RWPE1 (cell line): ENCODE measurements at regions not wholly inside any gene's neighbourhood (a gene's known extent, or its start where the extent isn't known, plus 50 kb on each side); places are given as distances from the start of the nearest gene placed in this dataset.

Source experiments
- CTCF ChIA-PET: fragments of 350-600 bp; sonication (Branson Sonifier 250); formaldehyde crosslinking; extraction: SDS; loops from one replicate; lab custom pipeline; 2021; lab: Yijun Ruan, JAX
- POLR2A ChIA-PET: fragments of 400-600 bp; formaldehyde crosslinking; extraction: SDS; loops from one replicate; lab custom pipeline; 2020; ENCODE audit warnings: antibody characterized with exemption; ENCODE audit not compliant: low non-redundant PET; lab: Yijun Ruan, JAX
- DNase-seq: peaks from one replicate; pipeline ENCODE4 v3.0.0; 2012; ENCODE audit warnings: low spot score
- H3K27ac ChIP-seq: fragments of 450-650 bp; 2 replicates; pipeline ENCODE4 v1.5.1; 2017
- CTCF ChIP-seq: fragments of 450-650 bp; conservative IDR thresholded peaks from 2 replicates; pipeline ENCODE4 v1.5.1; 2017; ENCODE audit warnings: low read depth, mild to moderate bottlenecking

GRCh38 chrX:39740078-39740477 is 357.7 kb downstream of the BCOR start:
- POLR2A ChIA-PET, result no interaction called here
- H3K27ac ChIP-seq, result no peak overlapping the region
- CTCF ChIA-PET, result interaction anchor here (0.7 kb wide), 1 partner anchor 29 kb away, joined by 3 read pairs; no protein-coding TSS in a partner anchor
- TF ChIP-seq CTCF, result no peak
- no peak for DNase-seq

GRCh38 chrX:39741904-39742303 is 355.9 kb downstream of the BCOR start:
- ChIA-PET POLR2A (no interaction called here), CTCF (interaction anchor here (0.6 kb wide), 1 partner anchor 936 kb away, joined by 3 read pairs; no protein-coding TSS in a partner anchor)
- no peak for DNase-seq
- no peak overlapping the region for H3K27ac ChIP-seq
- TF ChIP-seq CTCF, result no peak

GRCh38 chrX:39745818-39746217 is 351.9 kb downstream of the BCOR start:
- TF ChIP-seq CTCF, result no peak
- no peak for DNase-seq
- ChIA-PET CTCF (interaction anchor here (1.0 kb wide), 1 partner anchor 10 kb away, joined by 3 read pairs; no protein-coding TSS in a partner anchor), POLR2A (no interaction called here)
- H3K27ac ChIP-seq, result no peak overlapping the region

GRCh38 chrX:39749135-39749534 is 348.6 kb downstream of the BCOR start:
- no peak for TF ChIP-seq CTCF
- CTCF ChIA-PET, result no interaction called here
- no peak for DNase-seq
- POLR2A ChIA-PET, result no interaction called here
- H3K27ac ChIP-seq, result no peak overlapping the region

GRCh38 chrX:39749728-39750127 is 348.0 kb downstream of the BCOR start:
- H3K27ac ChIP-seq, result no peak overlapping the region
- no peak for TF ChIP-seq CTCF
- POLR2A ChIA-PET, result no interaction called here
- DNase-seq, result no peak
- CTCF ChIA-PET, result no interaction called here

GRCh38 chrX:39750256-39750790 is 347.4 kb downstream of the BCOR start:
- POLR2A ChIA-PET, result no interaction called here
- DNase-seq, result no peak
- H3K27ac ChIP-seq, result no peak overlapping the region
- TF ChIP-seq CTCF, result no peak
- CTCF ChIA-PET, result no interaction called here
